ENCODE measurements at regions not wholly inside any gene's neighbourhood (a gene's known extent, or its start where the extent isn't known, plus 50 kb on each side); places are given as distances from the start of the nearest gene placed in this dataset.

- TF ChIP-seq, protein P1, sequence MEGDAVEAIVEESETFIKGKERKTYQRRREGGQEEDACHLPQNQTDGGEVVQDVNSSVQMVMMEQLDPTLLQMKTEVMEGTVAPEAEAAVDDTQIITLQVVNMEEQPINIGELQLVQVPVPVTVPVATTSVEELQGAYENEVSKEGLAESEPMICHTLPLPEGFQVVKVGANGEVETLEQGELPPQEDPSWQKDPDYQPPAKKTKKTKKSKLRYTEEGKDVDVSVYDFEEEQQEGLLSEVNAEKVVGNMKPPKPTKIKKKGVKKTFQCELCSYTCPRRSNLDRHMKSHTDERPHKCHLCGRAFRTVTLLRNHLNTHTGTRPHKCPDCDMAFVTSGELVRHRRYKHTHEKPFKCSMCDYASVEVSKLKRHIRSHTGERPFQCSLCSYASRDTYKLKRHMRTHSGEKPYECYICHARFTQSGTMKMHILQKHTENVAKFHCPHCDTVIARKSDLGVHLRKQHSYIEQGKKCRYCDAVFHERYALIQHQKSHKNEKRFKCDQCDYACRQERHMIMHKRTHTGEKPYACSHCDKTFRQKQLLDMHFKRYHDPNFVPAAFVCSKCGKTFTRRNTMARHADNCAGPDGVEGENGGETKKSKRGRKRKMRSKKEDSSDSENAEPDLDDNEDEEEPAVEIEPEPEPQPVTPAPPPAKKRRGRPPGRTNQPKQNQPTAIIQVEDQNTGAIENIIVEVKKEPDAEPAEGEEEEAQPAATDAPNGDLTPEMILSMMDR (conservative IDR thresholded peaks at IDR 0.05; ENCODE audit: low read length) = no peak
- no peak for TF ChIP-seq EZH2phosphoT487 (IDR thresholded peaks at IDR 0.05; ENCODE audit: borderline replicate concordance, low read depth, low read length)
Observed at GRCh38 chr6:81609736-81610135, 142.7 kb downstream of the TENT5A start.
